Calu3 (cell line): ENCODE measurements at regions not wholly inside any gene's neighbourhood (a gene's known extent, or its start where the extent isn't known, plus 50 kb on each side); places are given as distances from the start of the nearest gene placed in this dataset.

ENCODE experiments used
- BruUV-seq: library from RNA; stranded (reverse); fragments of 400-500 nt; replicated peaks from 2 replicates; lab custom pipeline; 2021; lab: Mats Ljungman, UMichigan
- CTCF ChIA-PET: fragments of 300-600 bp; sonication (Branson Sonifier 250); formaldehyde crosslinking; loops from one replicate; lab custom pipeline; 2022; ENCODE audit warnings: antibody characterized with exemption; lab: Charles Lee
- DNase-seq: peaks from one replicate; pipeline ENCODE4 v3.0.0; 2022
- H3K27ac Mint-ChIP-seq: one replicate; pipeline ENCODE4 v1.8.0; 2022; ENCODE audit warnings: mixed read lengths; ENCODE audit not compliant: unreplicated experiment
- H3K27me3 Mint-ChIP-seq: one replicate; pipeline ENCODE4 v1.8.0; 2022; ENCODE audit warnings: mixed read lengths; ENCODE audit not compliant: unreplicated experiment
- H3K36me3 Mint-ChIP-seq: one replicate; pipeline ENCODE4 v1.8.0; 2022; ENCODE audit warnings: mild to moderate bottlenecking, moderate library complexity, mixed read lengths; ENCODE audit not compliant: insufficient read depth, unreplicated experiment
- H3K4me1 Mint-ChIP-seq: one replicate; pipeline ENCODE4 v1.8.0; 2022; ENCODE audit warnings: mild to moderate bottlenecking, low read depth, mixed read lengths; ENCODE audit not compliant: unreplicated experiment
- H3K4me3 Mint-ChIP-seq: one replicate; pipeline ENCODE4 v1.8.0; 2022; ENCODE audit warnings: mild to moderate bottlenecking, low read depth, moderate library complexity, mixed read lengths; ENCODE audit not compliant: unreplicated experiment
- H3K9me3 Mint-ChIP-seq: one replicate; pipeline ENCODE4 v1.8.0; 2022; ENCODE audit warnings: low read depth, mixed read lengths; ENCODE audit not compliant: unreplicated experiment
- intact Hi-C: fragments of 100-400 bp; cut with micrococcal nuclease; formaldehyde crosslinking; loops from one replicate; pipeline ENCODE4 v1.10.0; 2022; ENCODE audit not compliant: unreplicated experiment
- TF ChIP-seq, protein P1 (sequence below): fragments of 200-600 bp; IDR thresholded peaks from one replicate; pipeline ENCODE4 v1.8.0; 2022; ENCODE audit warnings: antibody characterized with exemption; ENCODE audit not compliant: unreplicated experiment

DNA sequence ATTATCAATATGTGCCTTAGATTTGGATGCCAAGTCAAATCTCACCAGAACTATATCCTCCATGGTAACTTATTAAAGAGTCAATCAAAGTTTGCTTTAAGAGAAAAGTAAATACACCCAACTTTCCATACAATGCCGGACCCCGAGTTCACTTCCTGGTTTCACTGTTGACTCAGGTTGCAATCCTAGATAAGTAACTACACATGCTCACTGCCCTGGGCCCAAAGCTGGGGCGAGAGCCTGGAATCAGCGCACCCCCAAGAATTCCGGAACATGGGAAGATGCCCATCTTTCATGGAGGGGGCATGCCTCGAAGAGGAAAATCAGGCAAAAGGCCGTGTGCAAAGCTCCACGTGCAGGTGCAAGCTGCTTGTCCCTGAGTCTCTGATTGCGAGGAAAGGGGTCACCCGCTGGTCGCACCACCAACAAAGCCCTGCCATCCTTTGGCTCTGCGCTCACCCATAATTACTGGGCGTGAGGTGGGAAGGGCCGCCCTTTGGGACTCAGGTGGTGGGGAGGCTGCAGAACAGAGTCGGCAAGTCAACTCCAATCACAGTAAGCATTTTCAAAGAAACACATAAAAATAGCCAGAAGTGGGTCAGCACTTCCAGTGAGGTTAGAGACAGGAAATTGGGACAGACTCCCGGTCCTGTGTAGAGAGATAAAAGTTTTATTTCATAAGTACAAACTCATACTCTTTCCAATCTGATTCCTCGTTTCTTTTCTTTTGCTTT, 167.7 kb downstream of the TOMM20 start:
- Mint-ChIP-seq H3K4me3 (peak overlapping the region; percentile 35), H3K9me3 (no peaks in the 10 kb centered on the region)
- BruUV-seq = no TSS peak

DNA sequence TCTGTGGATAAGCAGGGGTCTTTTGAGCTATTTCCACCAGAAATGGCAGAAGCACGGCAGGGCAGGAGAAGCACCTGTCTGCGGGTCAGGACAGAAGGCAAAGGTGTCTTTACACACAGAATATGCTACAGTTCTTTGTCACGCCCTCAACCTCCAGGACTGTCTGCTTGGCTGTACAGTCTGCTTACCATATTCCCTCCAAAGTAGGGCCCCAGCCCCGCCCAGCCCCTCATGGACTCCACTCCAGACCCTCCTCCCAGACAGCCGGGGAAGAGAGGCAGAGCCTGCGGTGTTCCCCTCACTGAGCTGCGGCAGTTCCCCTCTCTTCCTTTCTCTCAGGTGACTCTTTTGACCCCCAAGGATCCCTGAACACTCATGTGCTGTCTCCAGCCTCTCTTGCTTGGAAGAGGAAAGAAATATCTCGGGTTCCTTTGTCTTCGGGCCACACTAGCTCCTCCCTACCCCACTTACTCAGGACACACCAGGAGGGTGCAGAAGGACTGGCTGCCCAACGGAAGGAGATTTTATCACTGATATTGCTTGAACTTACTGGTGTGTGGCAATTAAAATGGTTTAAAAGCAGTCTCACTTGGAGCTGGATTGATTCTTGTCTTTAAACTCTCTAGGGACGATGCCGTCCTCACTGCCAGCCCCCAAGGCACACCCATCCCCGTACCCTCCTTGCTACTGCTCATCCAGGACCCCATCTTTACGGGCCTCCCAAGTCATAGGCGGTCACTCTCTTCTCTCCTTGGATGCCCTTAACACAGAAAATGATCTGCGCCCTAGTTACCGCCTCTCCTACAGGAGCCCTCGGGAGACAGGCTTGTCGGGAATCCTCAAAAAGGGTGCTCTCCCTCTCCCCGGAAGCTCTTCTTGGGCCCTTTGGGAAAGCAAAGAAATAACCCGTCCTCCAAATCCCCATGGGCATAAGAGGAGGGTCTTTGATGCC, 169.7 kb downstream of the TOMM20 start:
- DNase-seq = no peak
- H3K9me3 Mint-ChIP-seq = no peaks in the 10 kb centered on the region
- H3K27ac Mint-ChIP-seq = peak overlapping the region; percentile 86
- H3K4me3 Mint-ChIP-seq = peak overlapping the region; percentile 18
- H3K4me1 Mint-ChIP-seq = peaks cover 97% of the 10 kb centered on the region
- H3K36me3 Mint-ChIP-seq = peaks cover 55% of the 10 kb centered on the region
- CTCF ChIA-PET = interaction anchor here (1.0 to 2.3 kb wide), 8 partner anchors 38 to 459 kb away, joined by 3 to 9 read pairs (median 4); no protein-coding TSS in a partner anchor
- H3K27me3 Mint-ChIP-seq = no peaks in the 10 kb centered on the region
- intact Hi-C loops = no loop called here
- BruUV-seq = no TSS peak
- TF ChIP-seq, protein P1, sequence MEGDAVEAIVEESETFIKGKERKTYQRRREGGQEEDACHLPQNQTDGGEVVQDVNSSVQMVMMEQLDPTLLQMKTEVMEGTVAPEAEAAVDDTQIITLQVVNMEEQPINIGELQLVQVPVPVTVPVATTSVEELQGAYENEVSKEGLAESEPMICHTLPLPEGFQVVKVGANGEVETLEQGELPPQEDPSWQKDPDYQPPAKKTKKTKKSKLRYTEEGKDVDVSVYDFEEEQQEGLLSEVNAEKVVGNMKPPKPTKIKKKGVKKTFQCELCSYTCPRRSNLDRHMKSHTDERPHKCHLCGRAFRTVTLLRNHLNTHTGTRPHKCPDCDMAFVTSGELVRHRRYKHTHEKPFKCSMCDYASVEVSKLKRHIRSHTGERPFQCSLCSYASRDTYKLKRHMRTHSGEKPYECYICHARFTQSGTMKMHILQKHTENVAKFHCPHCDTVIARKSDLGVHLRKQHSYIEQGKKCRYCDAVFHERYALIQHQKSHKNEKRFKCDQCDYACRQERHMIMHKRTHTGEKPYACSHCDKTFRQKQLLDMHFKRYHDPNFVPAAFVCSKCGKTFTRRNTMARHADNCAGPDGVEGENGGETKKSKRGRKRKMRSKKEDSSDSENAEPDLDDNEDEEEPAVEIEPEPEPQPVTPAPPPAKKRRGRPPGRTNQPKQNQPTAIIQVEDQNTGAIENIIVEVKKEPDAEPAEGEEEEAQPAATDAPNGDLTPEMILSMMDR = no peak

More for the DNA sequence above, 167.7 kb downstream of the TOMM20 start:
- Mint-ChIP-seq H3K27me3 (no peaks in the 10 kb centered on the region), H3K27ac (peak overlapping the region; percentile 86), H3K4me1 (peaks cover 94% of the 10 kb centered on the region), H3K36me3 (peaks cover 55% of the 10 kb centered on the region)
- TF ChIP-seq, protein P1 = no peak
- DNase-seq = peak; percentile 83
- intact Hi-C loops = loop anchor here (1.0 to 5.0 kb wide), 7 partner anchors 35 to 348 kb away; no protein-coding TSS in a partner anchor
- CTCF ChIA-PET = interaction anchor here (0.7 to 1.1 kb wide), 2 partner anchors 17 to 119 kb away, joined by 3 to 4 read pairs; no protein-coding TSS in a partner anchor

DNA sequence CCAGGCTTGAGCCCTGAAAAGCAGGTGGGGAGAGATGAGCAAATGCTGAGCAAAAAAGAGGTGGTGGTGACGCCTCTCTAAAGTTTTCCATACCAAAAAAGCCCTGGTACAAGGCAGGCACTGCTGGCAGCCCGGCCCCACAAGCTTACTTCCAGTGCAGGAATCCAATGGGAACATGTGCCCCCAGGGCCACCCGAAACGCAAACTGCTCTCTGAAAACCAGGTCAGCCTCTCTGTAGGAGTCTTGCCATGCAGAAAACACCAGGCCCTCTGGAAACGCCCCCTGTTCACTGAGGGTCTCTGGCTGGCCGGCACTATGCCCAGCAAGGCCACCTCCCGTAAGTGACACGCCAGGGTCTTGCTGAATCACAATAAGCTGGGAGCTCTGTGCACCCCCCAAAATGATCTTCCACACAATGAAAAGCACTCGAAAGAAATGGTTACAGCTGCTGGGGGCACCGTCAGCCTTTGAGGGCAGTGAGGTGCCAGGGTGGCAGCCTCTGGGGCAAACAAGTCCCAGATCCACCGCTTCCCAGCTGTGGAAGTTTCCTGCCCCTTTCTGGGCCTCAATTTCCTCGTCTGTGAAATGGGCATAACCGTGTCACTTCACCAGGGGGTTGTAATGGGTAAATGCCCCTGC, 170.5 kb downstream of the TOMM20 start:
- H3K4me1 Mint-ChIP-seq = peaks cover 89% of the 10 kb centered on the region
- H3K27me3 Mint-ChIP-seq = no peaks in the 10 kb centered on the region
- TF ChIP-seq, protein P1 = no peak
- intact Hi-C loops = no loop called here
- H3K4me3 Mint-ChIP-seq = no peak overlapping the region
- no peak for DNase-seq
- H3K9me3 Mint-ChIP-seq = no peaks in the 10 kb centered on the region
- H3K27ac Mint-ChIP-seq = peak overlapping the region; percentile 86
- no TSS peak for BruUV-seq
- CTCF ChIA-PET = interaction anchor here (0.5 to 2.3 kb wide), 13 partner anchors 25 to 458 kb away, joined by 3 to 9 read pairs (median 4); no protein-coding TSS in a partner anchor
- peaks cover 48% of the 10 kb centered on the region for H3K36me3 Mint-ChIP-seq
